Stimulated activated CD4-positive, alpha-beta T cell treated with anti-CD3 and anti-CD28 coated beads, TNF-alpha, amount 100 ng/mL, for 1 hour (primary cell): ENCODE measurements at regions not wholly inside any gene's neighbourhood (a gene's known extent, or its start where the extent isn't known, plus 50 kb on each side); places are given as distances from the start of the nearest gene placed in this dataset.

Experiments used
- DNase-seq, 3 donors: peaks; one replicate each; pipeline ENCODE4 v3.0.0-alpha.2; 2020; ENCODE audit warnings: low read depth in 3 of 3, low spot score in 1 of 3

DNA sequence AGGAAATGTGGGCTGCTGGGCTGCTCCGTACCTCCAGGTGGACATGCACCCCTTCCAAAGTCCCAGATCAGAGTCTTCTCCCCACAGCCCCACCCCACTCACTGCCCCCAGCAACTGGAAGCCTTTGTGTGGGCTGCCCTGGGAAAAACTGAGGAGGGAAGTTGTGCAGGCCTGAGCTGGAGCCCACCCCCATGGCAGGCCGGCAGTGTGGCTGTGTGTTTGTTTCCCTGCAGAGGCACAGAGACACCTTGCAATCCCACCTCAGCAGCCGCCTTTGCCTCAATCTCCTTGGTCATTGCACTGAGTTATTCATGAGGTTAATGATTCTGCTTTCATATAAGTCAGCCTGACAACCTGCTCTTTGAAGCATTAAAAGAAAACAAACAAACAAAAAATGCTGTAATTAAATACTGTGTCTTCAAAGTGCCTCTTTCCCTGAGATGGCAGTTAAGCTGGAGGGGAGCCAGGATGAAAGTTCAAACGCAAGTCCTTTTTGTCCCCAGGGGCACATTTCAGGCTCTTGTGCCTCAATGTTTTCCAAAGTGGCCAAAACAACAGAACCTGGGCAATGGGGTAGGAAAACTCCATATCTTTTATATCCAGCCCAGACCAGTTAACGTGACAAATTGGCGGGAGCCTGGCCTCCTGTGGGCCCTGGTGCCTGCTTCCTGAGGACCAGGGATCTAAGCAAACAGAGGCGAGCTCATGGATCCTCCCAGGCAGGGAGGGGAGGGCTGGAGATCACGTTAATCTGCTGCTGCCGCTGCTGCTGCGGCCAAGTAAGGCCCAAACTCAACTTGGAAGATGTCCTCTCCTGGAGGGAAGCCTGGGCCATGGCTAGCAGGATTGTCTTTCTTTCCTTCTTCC lies 51.9 kb upstream of the TSPAN11 start:
- DNase-seq: no peak

DNA sequence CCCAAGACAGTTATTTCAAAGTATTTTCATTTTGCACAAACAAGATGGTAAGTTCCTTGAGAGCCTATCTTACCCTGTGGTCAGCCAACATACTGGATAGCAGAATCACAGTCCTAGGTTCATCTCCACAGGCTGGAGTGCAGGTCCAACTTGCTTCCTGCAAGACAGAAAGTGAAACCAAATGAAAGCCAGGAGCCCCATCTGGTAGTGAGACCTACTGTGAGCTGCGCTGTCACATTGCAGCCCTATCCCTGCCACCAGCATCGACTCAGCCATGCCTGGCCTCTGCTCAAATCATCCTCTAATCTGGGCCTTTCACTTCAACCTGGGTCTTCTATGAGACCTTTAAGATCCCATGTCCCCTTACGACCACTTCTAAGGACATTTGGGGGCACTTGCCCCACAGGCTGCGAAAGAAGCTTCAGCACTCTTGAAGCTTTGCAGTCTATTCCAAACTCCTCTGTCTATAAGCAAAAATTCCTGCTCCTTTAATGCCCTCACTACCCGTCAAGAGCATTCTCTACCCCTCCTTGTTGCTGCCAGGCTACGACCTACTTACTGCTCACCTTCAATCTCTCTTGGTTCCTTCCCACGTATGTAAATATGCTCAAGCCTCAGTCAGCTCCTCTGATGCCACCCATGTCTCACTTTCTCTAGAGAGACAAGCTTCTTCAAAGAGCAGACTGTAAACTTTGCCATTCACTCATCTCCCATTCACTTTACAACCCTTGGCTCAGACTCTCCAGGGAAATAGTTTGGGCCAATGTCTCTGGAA lies 55.9 kb upstream of the TSPAN11 start:
- no peak for DNase-seq

DNA sequence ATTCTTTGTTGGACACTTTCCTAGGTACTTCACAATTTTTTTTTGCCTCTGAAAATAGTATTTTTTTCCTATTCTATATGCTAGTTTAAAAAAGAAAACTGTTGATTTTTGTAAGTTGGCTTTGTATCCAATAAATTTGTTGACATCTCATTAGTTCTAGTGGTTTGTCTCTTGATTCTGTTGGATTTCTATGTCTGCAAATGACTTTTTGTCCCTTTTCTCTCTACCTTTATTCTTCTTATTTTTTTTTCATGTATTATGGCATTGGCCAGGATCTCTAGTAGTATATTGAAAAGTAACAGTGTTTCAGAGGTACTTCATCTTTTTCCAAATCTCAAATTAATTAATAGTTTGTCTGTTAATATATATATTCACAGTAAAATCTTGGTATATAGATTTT lies 59.1 kb upstream of the TSPAN11 start:
- DNase-seq: no peak

DNA sequence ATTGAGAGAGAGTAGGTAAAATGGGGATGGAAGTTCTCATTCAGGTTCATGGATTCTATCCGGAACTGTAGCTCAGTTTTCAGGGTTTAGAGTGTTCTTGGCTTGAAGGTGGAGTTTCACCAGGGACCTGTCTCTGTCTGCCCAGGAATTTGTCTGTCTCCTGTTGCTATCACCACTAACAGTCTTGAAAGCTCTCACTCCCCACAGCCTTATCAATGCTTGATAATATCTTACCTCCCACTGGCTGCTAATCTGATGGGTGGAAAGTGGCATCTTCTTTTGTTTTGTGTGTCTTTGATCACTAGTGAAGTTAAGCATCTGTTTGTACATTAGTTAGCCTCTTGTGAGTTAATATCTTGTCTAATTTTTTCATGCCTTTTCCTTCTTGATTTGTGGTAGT lies 60.3 kb upstream of the TSPAN11 start:
- DNase-seq: no peak

DNA sequence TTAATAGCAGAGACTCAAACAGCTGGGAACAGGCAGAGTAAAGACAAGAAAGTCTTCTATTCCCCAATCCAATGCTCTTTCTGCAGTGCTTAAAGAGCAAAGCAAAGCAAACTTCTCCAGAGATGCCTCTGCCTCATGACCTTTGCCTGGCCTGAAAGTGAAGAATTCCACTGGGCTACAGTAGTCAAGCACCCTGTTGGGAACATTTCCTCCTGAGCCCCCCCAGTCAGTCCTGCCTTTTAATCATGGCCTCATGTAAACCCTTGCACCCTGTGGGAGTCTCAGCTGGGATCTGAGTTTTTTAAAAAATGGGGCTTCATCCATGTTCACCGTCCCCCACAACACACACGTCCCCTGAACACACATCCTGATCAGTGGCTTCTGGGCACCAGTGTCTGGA lies 62.7 kb upstream of the TSPAN11 start:
- DNase-seq: no peak

DNA sequence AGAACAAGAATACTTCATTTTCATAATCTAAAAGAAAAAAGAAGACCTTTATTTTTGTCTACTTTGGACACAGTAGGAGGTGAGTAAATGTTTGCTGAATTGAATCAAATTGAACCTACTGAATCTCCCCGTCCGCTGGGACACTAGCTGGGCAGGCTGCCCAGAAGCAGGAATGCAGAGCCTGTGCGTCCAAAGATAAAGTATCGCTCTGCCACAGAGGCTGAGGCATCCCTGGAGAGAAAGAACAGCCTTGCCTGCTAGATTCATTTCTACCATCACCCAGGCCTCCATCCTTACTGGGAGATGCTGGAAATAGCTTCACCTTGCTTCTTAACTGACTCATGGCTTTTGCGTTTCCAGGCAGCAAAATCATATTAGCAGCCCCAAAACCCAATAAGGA lies 64.1 kb upstream of the TSPAN11 start:
- DNase-seq: no peak

DNA sequence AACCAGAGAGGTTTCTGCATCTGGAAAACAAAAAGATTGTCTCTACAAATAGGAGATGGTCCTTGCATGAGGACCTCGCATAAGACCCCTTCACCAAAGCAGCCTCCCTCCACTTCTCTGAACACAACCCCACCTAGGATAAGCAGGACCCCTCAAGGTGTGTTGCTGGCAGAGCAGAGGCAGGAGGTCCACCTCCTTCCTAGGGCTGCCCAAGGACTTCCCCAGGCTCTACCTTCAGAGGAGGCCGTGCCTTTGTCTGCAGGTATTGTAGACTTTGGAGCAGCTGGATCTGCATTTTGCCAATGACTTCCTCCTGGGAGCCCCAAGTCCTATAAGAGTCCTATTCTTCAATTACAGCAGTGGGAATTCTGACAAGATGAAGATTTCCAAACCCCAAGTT lies 67.3 kb upstream of the TSPAN11 start:
- DNase-seq: no peak

DNA sequence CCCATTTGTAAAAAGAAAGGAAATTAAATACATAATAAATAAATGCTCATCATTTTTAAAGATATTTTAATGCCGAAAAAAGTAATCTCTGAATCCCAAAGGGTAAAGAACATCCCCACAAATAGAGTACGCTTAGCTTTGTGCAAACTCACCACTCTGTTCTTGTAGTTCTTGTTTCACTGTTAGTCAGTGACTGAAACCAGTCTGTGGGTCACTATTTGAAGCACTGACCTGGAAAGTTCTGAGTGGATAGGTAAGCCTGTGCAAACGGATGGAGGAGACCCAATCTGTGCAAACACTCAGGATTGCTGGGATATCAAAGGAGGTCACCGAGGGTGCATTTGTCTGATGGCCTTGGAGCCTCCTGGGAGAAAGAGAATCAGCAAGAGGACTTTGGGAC lies 68.1 kb upstream of the TSPAN11 start:
- no peak for DNase-seq

DNA sequence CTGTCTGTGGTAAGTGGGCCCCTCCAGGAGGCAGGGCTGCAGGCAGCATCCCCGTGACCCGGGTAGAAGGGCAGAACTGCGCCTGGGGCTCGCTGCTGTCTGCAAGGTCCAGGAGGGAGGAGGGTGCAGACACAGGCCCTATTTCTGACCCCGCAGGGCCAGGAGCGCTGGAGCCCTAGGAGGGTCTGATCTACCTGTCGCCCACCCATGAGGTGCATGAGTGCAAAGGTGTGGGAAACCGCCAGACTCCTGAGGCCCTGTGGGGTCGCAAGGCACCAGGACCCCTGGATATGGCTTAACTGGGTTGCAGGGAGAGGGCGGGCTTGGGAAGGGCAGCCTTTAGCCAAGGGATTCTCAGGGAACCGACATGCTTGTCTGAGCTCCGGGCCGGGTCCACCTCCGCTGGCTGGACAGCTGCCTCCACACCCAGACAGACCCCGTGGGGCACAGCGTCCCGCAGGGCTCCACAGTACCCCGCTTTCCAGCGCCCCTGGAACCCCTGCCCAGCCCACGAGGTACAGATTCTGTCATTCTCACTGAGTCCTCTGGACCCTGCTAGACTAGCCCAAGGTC lies 72.9 kb upstream of the TSPAN11 start:
- no peak for DNase-seq

DNA sequence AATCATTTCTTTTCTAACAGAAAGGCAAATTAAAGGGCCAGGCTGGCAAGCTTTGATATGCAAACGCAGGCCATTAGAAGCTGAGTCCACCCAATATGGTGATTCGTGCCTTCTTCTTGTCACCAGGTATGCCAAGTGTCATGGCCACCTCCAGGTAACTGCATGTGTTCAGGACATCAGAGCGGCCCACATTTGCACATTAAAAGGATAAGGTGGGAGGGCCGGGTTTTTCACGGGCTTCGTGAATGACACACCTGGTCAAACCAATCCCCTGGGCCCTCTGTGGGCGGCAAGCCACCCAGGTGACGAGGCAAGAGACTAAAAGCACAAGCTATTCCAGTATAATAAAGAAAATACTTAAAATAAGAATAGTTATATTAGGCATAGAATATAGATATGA lies 75.9 kb upstream of the TSPAN11 start:
- DNase-seq: no peak

DNA sequence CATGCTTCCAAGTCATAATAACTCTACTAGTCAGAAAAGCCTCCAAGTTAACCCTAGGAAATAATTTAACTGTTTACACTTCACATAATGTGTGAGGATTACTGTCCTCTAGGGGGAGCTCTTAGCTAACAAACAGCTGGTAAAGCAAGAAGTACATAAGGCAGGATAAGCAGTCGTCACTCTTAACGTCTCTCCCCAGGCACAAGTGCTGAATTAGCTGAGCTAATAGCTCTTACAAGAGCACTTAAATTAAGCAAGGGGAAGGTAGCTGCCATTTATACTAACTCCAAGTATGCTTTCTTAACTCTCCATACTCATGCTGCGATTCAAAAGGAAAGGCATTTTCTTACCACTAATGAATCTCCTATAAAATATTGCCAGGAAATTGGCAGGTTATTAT lies 79.3 kb upstream of the TSPAN11 start:
- DNase-seq: no peak

DNA sequence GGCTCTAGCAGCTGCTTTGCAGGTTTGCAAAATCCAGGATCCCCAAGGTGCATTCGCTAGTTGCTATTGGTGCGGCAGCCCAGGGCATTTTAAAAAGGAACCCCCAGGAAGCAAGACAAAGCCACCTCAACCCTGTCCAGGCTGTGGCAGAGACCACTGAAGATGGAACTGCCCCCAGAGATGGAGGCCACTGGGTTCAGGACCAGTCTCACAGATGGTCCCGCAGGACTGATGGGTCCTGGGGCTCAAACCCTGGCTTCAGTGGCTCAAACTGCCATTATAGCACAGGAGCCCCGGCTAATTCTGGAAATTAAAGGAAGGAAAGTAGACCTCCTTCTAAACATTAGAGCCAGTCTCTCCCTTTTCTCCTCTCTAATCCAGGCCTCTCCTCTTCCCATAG lies 79.8 kb upstream of the TSPAN11 start:
- DNase-seq: no peak

DNA sequence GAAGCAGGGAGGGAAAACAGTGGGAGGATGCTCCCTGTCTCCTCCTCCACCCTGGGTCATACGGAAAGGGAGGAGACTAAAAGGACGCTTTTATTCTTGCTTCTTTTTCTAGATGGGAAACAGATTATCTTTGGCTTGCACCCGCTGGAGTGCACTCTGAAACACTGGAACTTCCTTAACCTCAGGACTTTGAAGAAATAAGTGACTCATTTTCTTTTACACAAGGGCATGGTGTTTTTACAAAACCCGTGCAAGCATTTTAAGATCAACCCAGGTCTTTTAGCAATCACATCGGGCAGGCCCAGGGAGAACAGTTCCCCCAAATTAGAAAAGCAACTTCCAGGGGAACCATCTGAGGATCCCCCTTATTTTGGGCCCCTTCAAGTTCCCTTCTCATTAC lies 80.9 kb upstream of the TSPAN11 start:
- no peak for DNase-seq

DNA sequence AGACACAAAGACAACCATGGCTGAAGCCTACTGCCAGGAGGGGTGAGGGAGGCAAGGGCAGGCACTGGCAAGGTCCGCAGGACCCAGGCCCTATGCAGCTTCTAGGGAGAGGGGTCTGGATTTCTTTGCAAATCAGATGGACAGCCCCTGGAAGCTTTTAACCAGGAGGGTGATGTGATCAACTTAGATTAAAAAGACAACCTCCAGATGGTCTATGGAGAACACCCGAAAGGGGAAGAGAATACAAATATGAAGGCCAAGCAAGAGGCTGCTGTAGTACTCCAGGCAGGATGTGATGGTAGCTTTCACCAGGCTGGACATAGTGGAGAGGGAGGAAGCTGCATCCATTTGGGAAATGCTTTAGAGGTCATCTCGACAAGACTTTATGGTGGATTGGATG lies 83.3 kb upstream of the TSPAN11 start:
- no peak for DNase-seq

DNA sequence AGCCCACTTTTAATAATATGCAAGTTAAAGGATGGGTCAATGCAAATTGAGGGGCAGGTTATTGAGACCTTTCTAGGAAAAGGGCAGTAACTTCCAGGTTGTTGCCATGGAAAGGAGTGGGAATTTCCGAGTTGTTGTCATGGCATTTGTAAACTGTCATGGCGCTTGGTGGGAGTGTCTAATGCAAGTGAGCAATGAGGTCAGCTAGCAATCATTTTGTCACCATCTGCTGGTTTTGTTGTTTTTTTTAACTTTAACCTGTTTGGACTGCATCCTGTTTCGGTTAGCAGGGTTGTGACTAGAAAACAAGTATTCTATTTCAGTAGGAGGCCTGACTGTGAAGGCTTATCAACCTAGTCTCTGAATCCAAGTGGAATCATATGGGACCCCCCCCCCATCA lies 85.8 kb upstream of the TSPAN11 start:
- no peak for DNase-seq

DNA sequence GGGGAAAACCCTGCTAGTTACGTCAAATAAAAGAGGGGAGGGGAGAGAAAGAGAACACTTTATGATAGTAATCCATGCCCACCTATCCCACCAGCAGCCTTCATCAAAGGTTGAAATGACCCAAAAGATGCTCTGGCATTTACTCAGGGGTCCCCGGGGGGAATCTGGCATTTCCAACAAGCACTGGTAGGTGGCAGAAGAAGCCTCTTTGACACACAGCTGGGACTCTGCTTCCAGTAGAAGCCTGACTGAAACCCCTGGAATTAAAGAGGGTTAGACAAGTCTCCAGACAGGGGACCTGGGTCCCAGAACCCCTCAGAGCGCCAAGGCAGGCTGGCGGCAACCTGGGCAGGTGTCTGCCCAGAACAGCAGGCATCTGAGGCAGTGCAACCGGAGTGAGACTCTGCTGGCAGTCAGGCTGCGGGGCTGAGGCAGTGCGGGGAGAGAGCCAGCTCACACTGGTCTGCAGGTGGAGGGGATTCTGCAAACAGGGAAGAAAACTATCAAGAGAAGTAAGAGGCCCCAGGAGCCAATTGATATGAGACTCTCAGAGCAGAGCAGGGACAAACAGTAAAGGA lies 85.0 kb upstream of the CAPRIN2 start:
- DNase-seq: no peak

DNA sequence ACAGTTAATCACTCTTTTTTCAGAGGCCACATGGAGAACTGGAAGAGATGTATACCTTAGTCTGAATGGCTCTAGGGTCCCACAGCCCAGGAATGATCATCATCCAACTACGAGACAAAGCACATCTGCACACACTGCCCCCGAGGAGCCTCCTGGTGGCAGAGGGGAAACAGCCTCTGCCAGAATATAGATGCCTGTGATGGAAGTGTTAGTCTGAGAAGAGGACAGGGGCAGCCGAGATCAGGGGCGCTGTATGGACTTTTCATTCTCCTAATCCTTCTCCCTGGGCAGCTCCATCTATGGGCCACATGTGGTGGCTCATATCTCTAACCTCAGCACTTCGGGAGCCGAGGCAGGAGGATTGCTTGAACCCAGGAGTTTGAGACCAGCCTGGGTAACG lies 82.8 kb upstream of the CAPRIN2 start:
- no peak for DNase-seq

DNA sequence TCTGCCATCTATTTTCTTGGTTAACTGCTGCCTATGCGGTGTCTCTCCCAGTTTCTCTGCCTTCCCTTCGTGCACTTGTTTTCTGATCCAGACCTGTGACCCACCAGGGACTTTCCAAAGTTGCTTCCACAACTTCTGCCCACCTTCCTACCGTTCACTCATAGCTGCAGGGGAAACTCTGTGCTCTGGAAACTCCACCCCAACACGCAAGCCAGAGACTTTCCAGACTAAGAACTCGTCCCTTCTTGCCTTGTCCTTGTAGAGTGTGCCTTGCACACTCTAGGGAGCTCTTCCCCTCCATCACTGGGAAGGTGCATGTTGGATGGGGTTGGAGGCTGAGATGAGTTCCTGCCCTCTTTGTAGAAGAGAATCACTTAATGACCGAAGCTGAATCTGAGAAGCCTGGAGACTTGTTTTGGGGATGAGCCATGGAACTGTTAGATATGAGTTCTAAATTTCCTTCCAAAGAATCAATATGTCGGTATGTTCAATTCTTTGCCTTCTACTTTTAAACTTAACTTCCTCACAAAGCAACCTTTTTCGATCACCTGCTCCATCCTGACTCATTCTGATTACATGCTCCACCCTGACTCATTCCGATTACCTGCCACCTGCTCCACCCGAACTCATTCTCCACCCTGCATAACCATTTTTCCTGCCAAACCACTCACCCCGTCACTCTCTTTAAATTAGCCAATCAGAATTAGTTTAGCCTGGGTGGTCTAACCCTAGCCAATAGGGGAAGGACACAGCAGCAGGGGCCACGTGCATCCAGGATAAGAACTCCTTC lies 82.1 kb upstream of the CAPRIN2 start:
- DNase-seq: no peak

DNA sequence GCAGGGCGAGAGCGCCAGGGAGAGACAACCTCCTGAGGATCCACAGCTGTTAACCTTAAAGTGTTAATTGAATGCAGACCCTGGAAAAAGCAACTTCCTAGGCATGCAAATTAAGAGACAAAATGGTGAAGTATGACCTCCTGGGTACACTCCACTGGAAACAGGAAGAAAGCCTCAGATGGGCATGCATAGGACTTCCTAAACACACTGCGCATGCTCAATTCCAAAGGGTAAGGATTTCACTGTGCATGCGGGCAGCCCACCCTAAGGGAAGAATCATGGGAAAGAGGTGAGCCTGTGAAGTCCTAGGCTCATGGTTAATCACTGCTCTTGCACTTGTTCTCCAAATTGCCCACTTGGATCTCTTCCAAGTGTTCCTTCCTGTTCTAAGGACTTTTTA lies 80.5 kb upstream of the CAPRIN2 start:
- no peak for DNase-seq

DNA sequence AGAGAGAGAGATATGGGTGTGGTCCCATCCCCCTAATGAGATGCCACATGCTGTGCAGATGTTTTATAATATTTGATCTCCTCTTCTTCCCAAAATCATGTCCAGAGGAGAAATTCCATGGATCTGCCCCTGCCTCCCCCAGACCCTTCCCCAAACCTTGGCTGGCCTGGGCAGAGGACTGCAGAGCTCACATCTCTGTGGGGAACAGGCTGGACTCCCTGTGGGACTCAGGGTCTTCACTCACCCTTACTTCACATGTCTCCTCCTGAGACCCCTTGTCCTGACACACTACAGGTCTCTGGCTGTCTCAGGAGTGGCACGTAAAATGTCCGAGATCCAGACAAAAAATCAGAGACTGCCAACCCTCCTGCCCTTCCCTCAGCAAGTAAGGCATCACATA lies 76.0 kb upstream of the CAPRIN2 start:
- DNase-seq: no peak

DNA sequence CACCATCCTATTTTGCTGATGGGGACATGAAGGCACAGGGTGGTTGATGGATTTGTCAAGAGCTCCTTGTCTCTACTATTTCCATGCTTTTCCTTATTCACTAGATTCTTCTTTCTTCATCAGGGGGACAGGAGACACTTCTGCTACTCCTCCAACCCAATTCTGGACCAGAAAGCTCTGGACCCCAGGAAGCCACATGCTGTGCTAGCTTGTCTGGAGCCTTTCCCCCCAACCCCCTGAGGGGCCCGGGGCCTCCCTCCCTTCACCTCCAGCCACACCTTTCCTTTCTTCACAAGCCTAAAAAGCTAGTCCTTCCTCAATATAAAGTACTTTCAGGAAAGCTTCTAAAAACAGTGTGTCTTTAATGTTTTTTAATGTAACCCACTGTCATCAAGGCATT lies 75.1 kb upstream of the CAPRIN2 start:
- no peak for DNase-seq
